Stimulated activated effector memory CD8-positive, alpha-beta T cell treated with anti-CD3 and anti-CD28 coated beads, Interleukin-12 subunit alpha, Interleukin-12 subunit beta, amount 100 ng/mL, for 72 hours (primary cell): ENCODE measurements at regions not wholly inside any gene's neighbourhood (a gene's known extent, or its start where the extent isn't known, plus 50 kb on each side); places are given as distances from the start of the nearest gene placed in this dataset.

ENCODE experiments used
- ATAC-seq: fragments of 150-1000 bp; cut with Tn5 transposase; 2 replicates; pipeline ENCODE4 v1.10.0; 2021
- DNase-seq, 2 donors: peaks; one replicate each; pipeline ENCODE4 v3.0.0; 2021 to 2022; ENCODE audit warnings: low spot score in 2 of 2
- H3K27ac Mint-ChIP-seq: one replicate; pipeline ENCODE4 v1.8.0; 2022; ENCODE audit warnings: mild to moderate bottlenecking, mixed read lengths
- H3K36me3 Mint-ChIP-seq: one replicate; pipeline ENCODE4 v1.8.0; 2022; ENCODE audit warnings: mild to moderate bottlenecking, mixed read lengths
- H3K4me1 Mint-ChIP-seq: one replicate; pipeline ENCODE4 v1.8.0; 2022; ENCODE audit warnings: mixed read lengths
- H3K4me3 Mint-ChIP-seq: one replicate; pipeline ENCODE4 v1.8.0; 2022; ENCODE audit warnings: mild to moderate bottlenecking, mixed read lengths
- H3K9me3 Mint-ChIP-seq: one replicate; pipeline ENCODE4 v1.8.0; 2022; ENCODE audit warnings: mixed read lengths

GRCh38 chr3:147540921-147541320 lies 131.8 kb downstream of the ZIC1 start:
- Mint-ChIP-seq H3K4me3 (no peak overlapping the region), H3K27ac (no peak overlapping the region), H3K36me3 (no peaks in the 10 kb centered on the region), H3K9me3 (peaks cover 13% of the 10 kb centered on the region), H3K4me1 (no peaks in the 10 kb centered on the region)
- ATAC-seq (no peak), DNase-seq (no peak)

- Mint-ChIP-seq H3K4me1 (no peaks in the 10 kb centered on the region), H3K9me3 (peaks cover 13% of the 10 kb centered on the region), H3K4me3 (no peak overlapping the region), H3K27ac (no peak overlapping the region), H3K36me3 (no peaks in the 10 kb centered on the region)
- DNase-seq: no peak
- no peak for ATAC-seq
These were observed 135.1 kb downstream of the ZIC1 start for GRCh38 chr3:147544290-147544689.

DNA sequence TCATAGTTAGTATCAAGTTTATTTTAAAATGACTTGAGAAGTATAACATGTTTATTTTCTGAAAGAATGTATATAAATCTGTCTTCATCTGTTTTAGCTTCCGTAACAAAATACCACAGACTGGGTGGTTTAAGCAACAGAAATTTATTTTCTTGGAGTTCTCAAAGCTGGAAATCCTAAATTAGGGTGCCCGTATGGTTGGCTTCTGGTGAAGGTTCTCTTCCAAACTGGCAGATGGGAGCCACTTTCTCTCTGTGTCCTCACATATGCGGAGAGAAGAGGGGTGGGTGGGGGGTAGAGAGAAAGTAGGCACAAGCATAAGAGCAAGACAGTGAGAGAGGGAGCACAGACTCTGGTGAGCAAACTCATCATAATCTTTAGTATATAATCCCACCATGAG lies 142.3 kb downstream of the ZIC1 start:
- Mint-ChIP-seq H3K27ac (no peak overlapping the region), H3K36me3 (no peaks in the 10 kb centered on the region), H3K4me1 (no peaks in the 10 kb centered on the region), H3K4me3 (no peak overlapping the region), H3K9me3 (peaks cover 15% of the 10 kb centered on the region)
- DNase-seq: no peak
- ATAC-seq: no peak

DNA sequence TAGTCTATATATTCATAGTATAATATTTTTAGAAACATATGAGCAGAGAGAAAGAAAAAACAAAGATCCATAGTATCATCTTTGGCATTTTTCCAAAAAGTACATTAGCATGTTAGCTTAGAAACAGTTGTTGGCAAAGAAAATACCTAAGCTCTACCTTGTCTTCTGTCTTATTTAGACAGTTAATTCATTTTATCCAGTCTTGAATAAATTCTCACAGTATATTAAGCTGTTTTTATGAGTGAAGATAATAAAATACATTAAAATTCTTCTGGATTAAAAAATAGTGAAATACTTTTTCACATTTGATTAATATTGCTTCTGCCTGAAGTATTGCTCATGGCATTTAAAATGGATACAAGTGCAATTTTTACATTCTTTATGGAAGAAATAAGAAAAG lies 145.2 kb downstream of the ZIC1 start:
- peaks cover 18% of the 10 kb centered on the region for H3K9me3 Mint-ChIP-seq
- no peak for ATAC-seq

DNA sequence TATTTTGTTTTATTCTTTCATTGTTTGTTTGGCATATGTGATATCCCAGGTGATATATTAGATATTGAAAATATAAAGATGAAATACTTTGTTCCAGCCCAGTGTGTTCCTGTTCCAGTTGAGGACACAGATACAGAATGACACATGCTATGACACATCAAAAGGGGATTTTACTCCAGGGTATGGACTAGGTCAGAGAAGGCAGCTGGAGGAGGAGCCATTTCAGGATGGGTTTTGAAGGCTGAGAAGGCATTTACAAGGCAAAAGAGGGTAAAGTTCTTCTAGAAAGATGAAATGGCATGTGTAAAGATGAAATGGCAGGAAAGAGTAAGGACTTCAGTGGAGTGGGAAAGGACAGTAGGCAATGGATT lies 163.8 kb downstream of the ZIC1 start:
- Mint-ChIP-seq H3K9me3 (peaks cover 11% of the 10 kb centered on the region), H3K4me3 (no peak overlapping the region), H3K27ac (no peak overlapping the region), H3K4me1 (no peaks in the 10 kb centered on the region), H3K36me3 (no peaks in the 10 kb centered on the region)
- no peak for ATAC-seq
- no peak for DNase-seq

More for the DNA sequence above, 145.2 kb downstream of the ZIC1 start:
- no peaks in the 10 kb centered on the region for H3K36me3 Mint-ChIP-seq
- no peak for DNase-seq
- no peak overlapping the region for H3K4me3 Mint-ChIP-seq
- no peaks in the 10 kb centered on the region for H3K4me1 Mint-ChIP-seq
- H3K27ac Mint-ChIP-seq: no peak overlapping the region

GRCh38 chr3:147574621-147575020 lies 165.5 kb downstream of the ZIC1 start:
- Mint-ChIP-seq H3K4me3 (no peak overlapping the region), H3K27ac (no peak overlapping the region), H3K36me3 (no peaks in the 10 kb centered on the region), H3K9me3 (peaks cover 11% of the 10 kb centered on the region), H3K4me1 (no peaks in the 10 kb centered on the region)
- ATAC-seq (no peak), DNase-seq (no peak)

DNA sequence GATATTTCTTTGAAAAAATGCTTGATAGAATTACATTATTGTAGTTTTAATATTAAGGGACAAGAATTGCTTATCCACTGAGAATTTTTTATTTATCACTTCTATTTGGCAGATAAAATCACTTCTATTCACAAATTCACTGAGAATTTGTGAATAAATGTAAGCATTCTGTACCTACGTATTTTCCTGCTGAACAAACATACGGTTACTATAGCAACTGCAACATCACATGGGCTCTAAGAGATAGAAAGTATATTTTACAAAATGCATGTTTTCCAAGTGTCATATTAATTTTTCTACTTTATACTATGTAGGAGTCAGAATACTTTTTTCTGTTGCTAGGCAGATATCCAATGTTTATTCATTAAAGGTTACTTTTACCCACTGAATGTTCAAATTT lies 166.2 kb downstream of the ZIC1 start:
- Mint-ChIP-seq H3K27ac (no peak overlapping the region), H3K9me3 (peaks cover 11% of the 10 kb centered on the region), H3K4me3 (no peak overlapping the region), H3K4me1 (no peaks in the 10 kb centered on the region), H3K36me3 (no peaks in the 10 kb centered on the region)
- ATAC-seq (no peak), DNase-seq (no peak)

DNA sequence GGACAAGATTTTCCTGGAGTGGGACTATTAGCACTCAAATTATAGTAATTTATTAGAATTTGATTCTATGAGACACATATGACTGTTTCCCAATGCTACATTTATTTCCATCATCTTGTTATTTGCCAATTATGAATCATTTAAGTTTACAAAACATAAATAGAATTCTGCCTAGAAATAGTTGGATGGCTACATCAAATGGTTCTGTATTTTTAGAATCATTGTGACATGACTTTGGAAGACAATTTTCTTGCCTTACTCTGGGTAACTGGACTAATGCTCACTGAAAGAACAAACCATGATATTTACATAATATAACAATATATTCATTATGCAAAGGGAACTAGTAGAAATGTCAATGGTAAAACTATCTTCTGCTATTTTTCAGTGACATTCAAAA lies 173.5 kb downstream of the ZIC1 start:
- Mint-ChIP-seq H3K4me1 (no peaks in the 10 kb centered on the region), H3K4me3 (no peak overlapping the region), H3K36me3 (no peaks in the 10 kb centered on the region), H3K9me3 (peaks cover 2% of the 10 kb centered on the region), H3K27ac (no peak overlapping the region)
- no peak for ATAC-seq
- DNase-seq: no peak

- Mint-ChIP-seq H3K36me3 (no peaks in the 10 kb centered on the region), H3K9me3 (peaks cover 14% of the 10 kb centered on the region), H3K27ac (no peak overlapping the region), H3K4me3 (no peak overlapping the region), H3K4me1 (no peaks in the 10 kb centered on the region)
- DNase-seq: no peak
- no peak for ATAC-seq
These were observed 179.9 kb downstream of the ZIC1 start for GRCh38 chr3:147589016-147589415.

DNA sequence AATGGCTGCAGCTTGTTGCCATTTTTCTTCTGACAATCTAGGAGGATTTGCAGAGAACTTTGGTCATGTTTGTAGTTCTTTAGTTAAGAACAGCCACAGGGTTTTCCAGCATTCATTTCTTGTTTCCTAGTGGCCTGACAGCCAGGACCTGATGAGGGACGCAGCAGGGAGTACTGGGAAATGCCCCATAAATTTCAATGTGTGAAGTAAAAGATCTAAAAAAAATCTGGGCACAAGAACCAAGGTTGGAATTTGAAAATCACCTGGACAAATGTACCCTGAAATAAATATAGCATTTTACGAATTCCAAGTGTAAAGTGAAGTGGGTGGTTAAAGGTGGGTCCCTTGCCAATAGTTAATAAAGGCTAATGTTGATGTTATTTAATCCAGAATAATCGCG lies 195.0 kb downstream of the ZIC1 start:
- Mint-ChIP-seq H3K36me3 (no peaks in the 10 kb centered on the region), H3K27ac (no peak overlapping the region), H3K9me3 (peaks cover 28% of the 10 kb centered on the region), H3K4me3 (no peak overlapping the region), H3K4me1 (no peaks in the 10 kb centered on the region)
- ATAC-seq (no peak), DNase-seq (no peak)

DNA sequence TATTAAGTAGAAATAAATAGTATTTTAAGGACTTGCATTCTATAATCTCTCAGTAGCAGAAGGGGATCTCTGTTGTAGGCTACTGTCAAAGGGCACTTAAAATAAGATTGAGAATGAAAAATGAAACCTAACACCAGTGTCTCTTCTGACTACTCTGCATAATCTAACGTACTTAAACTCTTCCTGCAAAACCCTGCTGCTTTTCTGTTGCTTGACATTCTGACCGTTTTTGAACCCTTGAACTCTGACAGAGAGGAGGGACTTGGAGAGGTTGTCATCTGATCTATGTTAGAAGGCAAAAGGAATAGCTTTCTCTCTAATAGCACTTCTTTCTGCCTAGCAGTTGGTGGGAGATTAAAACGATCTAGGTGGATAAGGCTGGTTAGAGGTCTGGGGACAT lies 204.6 kb downstream of the ZIC1 start:
- Mint-ChIP-seq H3K4me1 (no peaks in the 10 kb centered on the region), H3K36me3 (no peaks in the 10 kb centered on the region), H3K4me3 (no peak overlapping the region), H3K27ac (no peak overlapping the region), H3K9me3 (peaks cover 7% of the 10 kb centered on the region)
- no peak for DNase-seq
- ATAC-seq: no peak

DNA sequence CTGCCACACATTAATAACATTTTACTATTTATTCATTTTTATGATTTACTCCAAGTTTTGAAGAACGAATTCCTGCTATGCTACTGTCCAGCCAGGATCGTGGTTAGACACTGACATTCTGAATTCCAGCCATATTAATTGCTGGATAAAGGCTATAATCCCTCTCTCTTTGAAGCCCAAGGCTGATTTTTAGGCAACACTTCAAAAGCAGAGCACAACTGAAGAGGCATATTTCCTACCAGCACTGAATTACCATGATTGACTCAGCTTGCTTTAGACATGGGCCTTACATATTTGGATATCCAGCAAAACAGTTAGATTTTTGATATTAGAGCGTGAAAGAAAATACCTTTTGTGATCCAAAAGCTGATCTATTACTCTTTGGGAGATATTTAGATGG lies 205.0 kb downstream of the ZIC1 start:
- Mint-ChIP-seq H3K27ac (no peak overlapping the region), H3K9me3 (peaks cover 7% of the 10 kb centered on the region), H3K4me3 (no peak overlapping the region), H3K36me3 (no peaks in the 10 kb centered on the region), H3K4me1 (no peaks in the 10 kb centered on the region)
- no peak for ATAC-seq
- no peak for DNase-seq

DNA sequence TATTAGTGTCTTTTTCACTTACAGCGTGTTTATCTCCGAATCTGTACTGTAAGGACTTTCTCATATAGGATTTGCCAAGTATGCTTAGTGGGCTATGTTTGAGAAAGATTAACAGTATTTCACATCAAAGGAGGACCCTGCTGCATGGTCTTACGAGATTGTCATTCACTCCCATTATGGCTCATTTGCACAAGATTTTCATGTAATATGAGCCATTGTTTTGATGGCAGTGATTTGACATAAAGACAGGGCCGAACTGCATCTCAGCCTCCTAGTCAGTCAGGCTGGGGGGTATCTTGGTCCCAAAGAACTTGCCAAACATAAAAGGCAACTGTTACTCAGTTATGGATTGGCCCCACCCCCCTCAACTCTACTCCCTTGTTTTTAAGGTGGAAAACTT lies 205.9 kb downstream of the ZIC1 start:
- no peaks in the 10 kb centered on the region for H3K4me1 Mint-ChIP-seq
- DNase-seq: no peak
- no peaks in the 10 kb centered on the region for H3K36me3 Mint-ChIP-seq
- no peak overlapping the region for H3K27ac Mint-ChIP-seq
- H3K9me3 Mint-ChIP-seq: peaks cover 7% of the 10 kb centered on the region
- no peak overlapping the region for H3K4me3 Mint-ChIP-seq
- ATAC-seq: no peak

DNA sequence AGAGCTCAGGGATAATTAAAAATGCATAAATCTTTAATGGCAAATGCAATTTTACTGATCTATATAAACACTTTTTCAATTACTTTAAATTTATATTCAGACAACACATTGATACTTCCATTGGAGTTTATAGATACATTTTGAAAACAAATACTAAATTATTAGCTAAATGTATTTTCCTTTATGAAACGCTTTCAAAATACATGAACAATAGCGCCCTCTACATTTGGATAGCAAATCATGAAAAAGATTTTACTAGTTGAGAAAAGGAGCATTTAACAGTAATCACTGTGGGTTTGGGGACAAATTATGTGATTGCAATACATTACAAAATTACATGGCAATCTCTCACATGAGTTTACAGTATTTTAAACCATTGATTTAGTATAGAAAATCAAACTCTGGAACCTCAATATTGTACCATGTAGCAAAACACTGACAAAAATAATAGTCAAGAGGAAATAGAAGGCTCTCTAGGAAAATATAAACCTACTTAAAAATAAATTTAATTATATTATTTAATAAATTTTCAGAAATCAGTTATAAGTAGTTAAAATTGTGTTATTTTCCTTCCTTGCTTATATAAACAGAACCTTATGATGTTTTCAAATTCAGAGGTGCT lies 207.9 kb downstream of the ZIC1 start:
- Mint-ChIP-seq H3K9me3 (peaks cover 4% of the 10 kb centered on the region), H3K4me3 (no peak overlapping the region), H3K36me3 (no peaks in the 10 kb centered on the region), H3K4me1 (no peaks in the 10 kb centered on the region), H3K27ac (no peak overlapping the region)
- ATAC-seq (no peak), DNase-seq (no peak)

- no peak for ATAC-seq
- H3K4me1 Mint-ChIP-seq: no peaks in the 10 kb centered on the region
- no peak for DNase-seq
- H3K9me3 Mint-ChIP-seq: peaks cover 8% of the 10 kb centered on the region
- no peak overlapping the region for H3K27ac Mint-ChIP-seq
- no peak overlapping the region for H3K4me3 Mint-ChIP-seq
- no peaks in the 10 kb centered on the region for H3K36me3 Mint-ChIP-seq
These were observed 209.5 kb downstream of the ZIC1 start for GRCh38 chr3:147618691-147619090.

- ATAC-seq: no peak
- Mint-ChIP-seq H3K9me3 (peaks cover 8% of the 10 kb centered on the region), H3K4me1 (no peaks in the 10 kb centered on the region), H3K36me3 (no peaks in the 10 kb centered on the region), H3K4me3 (no peak overlapping the region), H3K27ac (no peak overlapping the region)
- no peak for DNase-seq
These were observed 210.9 kb downstream of the ZIC1 start for GRCh38 chr3:147619921-147620560.

DNA sequence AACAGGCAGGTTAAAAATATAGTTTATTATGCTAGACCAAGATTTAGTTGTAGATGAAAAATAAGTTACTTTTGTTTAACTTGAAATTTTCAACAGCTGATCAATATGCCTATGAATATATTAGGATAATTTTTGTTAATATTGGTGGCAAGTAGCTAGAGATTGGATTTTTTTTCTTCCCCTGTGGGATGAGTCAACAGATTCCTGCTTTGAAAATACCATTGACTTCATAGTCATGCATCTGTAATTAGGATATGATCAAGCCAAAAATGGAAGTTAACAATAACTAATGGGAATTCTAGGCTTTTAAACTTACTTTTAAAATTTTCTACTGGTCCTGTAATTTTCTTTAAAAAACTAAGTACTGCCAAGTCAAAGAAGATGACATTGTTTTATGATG lies 211.7 kb downstream of the ZIC1 start:
- Mint-ChIP-seq H3K4me3 (no peak overlapping the region), H3K9me3 (peaks cover 10% of the 10 kb centered on the region), H3K4me1 (no peaks in the 10 kb centered on the region), H3K27ac (no peak overlapping the region), H3K36me3 (no peaks in the 10 kb centered on the region)
- ATAC-seq: no peak
- DNase-seq: no peak
